ENCODE measurements at regions not wholly inside any gene's neighbourhood (a gene's known extent, or its start where the extent isn't known, plus 50 kb on each side); places are given as distances from the start of the nearest gene placed in this dataset.

DNA sequence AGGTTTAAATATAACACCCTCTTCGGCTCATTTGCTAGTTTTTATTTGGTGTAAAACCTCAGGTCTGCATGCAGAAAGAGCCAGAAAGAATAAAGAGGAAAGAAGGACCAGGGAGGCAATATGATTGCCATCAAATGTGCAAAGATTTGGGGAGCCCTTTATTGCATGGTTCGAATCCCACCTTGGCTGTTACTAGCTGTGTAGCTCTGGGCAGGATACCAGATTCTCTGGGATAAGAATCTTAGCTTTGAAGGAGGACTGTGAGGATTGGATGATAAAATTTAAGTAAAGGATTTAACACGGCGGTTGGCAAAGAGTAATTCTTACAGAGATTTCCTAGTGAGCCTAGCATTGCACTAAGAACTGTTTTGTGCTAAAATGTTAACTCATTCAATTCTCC lies 510.2 kb upstream of the LCORL start:
- H3K27ac ChIP-seq (ENCODE audit: extremely low read length, insufficient read depth, low read length) = no peak overlapping the region
- TF ChIP-seq POLR2AphosphoS5 (IDR thresholded peaks at IDR 0.05; ENCODE audit: low read depth, low read length) = no peak
- TF ChIP-seq ZNF572 (CRISPR knock-in tag; IDR thresholded peaks at IDR 0.05) = no peak
- no peak for TF ChIP-seq ZNF20 (CRISPR knock-in tag; IDR thresholded peaks at IDR 0.05)
- TF ChIP-seq GATA4 (IDR thresholded peaks at IDR 0.05; ENCODE audit: borderline replicate concordance, low read depth) = no peak
- TF ChIP-seq, protein P1, sequence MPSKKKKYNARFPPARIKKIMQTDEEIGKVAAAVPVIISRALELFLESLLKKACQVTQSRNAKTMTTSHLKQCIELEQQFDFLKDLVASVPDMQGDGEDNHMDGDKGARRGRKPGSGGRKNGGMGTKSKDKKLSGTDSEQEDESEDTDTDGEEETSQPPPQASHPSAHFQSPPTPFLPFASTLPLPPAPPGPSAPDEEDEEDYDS (CRISPR knock-in tag; IDR thresholded peaks at IDR 0.05) = no peak
- TF ChIP-seq, protein P2, sequence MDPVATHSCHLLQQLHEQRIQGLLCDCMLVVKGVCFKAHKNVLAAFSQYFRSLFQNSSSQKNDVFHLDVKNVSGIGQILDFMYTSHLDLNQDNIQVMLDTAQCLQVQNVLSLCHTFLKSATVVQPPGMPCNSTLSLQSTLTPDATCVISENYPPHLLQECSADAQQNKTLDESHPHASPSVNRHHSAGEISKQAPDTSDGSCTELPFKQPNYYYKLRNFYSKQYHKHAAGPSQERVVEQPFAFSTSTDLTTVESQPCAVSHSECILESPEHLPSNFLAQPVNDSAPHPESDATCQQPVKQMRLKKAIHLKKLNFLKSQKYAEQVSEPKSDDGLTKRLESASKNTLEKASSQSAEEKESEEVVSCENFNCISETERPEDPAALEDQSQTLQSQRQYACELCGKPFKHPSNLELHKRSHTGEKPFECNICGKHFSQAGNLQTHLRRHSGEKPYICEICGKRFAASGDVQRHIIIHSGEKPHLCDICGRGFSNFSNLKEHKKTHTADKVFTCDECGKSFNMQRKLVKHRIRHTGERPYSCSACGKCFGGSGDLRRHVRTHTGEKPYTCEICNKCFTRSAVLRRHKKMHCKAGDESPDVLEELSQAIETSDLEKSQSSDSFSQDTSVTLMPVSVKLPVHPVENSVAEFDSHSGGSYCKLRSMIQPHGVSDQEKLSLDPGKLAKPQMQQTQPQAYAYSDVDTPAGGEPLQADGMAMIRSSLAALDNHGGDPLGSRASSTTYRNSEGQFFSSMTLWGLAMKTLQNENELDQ (CRISPR knock-in tag; IDR thresholded peaks at IDR 0.05; ENCODE audit: borderline replicate concordance) = no peak
- no peak for TF ChIP-seq SMYD3 (CRISPR knock-in tag; IDR thresholded peaks at IDR 0.05)
- no peak for TF ChIP-seq SCMH1 (CRISPR knock-in tag; IDR thresholded peaks at IDR 0.05; ENCODE audit: borderline replicate concordance)
- TF ChIP-seq ZNF180 (CRISPR knock-in tag; IDR thresholded peaks at IDR 0.05; ENCODE audit: borderline replicate concordance, low read depth) = no peak
- no peak for TF ChIP-seq HNF4G (IDR thresholded peaks at IDR 0.05; ENCODE audit: borderline replicate concordance, low read depth, low read length)
- TF ChIP-seq HNF4G (CRISPR knock-in tag; IDR thresholded peaks at IDR 0.05; ENCODE audit: borderline replicate concordance, low read depth) = no peak
- TF ChIP-seq, protein P3, sequence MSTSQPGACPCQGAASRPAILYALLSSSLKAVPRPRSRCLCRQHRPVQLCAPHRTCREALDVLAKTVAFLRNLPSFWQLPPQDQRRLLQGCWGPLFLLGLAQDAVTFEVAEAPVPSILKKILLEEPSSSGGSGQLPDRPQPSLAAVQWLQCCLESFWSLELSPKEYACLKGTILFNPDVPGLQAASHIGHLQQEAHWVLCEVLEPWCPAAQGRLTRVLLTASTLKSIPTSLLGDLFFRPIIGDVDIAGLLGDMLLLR (CRISPR knock-in tag; IDR thresholded peaks at IDR 0.05) = no peak
- TF ChIP-seq, protein P4, sequence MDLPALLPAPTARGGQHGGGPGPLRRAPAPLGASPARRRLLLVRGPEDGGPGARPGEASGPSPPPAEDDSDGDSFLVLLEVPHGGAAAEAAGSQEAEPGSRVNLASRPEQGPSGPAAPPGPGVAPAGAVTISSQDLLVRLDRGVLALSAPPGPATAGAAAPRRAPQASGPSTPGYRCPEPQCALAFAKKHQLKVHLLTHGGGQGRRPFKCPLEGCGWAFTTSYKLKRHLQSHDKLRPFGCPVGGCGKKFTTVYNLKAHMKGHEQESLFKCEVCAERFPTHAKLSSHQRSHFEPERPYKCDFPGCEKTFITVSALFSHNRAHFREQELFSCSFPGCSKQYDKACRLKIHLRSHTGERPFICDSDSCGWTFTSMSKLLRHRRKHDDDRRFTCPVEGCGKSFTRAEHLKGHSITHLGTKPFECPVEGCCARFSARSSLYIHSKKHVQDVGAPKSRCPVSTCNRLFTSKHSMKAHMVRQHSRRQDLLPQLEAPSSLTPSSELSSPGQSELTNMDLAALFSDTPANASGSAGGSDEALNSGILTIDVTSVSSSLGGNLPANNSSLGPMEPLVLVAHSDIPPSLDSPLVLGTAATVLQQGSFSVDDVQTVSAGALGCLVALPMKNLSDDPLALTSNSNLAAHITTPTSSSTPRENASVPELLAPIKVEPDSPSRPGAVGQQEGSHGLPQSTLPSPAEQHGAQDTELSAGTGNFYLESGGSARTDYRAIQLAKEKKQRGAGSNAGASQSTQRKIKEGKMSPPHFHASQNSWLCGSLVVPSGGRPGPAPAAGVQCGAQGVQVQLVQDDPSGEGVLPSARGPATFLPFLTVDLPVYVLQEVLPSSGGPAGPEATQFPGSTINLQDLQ (CRISPR knock-in tag; IDR thresholded peaks at IDR 0.05) = no peak
- TF ChIP-seq ZNF768 (CRISPR knock-in tag; IDR thresholded peaks at IDR 0.05) = no peak
- no peak for TF ChIP-seq PHF8 (CRISPR knock-in tag; IDR thresholded peaks at IDR 0.05)
- TF ChIP-seq MYC (CRISPR knock-in tag; IDR thresholded peaks at IDR 0.05; ENCODE audit: borderline replicate concordance) = no peak
- no peak for TF ChIP-seq ZNF788 (CRISPR knock-in tag; IDR thresholded peaks at IDR 0.05; ENCODE audit: borderline replicate concordance)
- TF ChIP-seq TGIF2 (CRISPR knock-in tag; IDR thresholded peaks at IDR 0.05) = no peak
- no TSS peak for BruUV-seq (replicated peaks)
- CTCF ChIA-PET (ENCODE audit: low intra/inter-chr PET ratio, low total read pairs) = no interaction called here
- POLR2A ChIA-PET = no interaction called here
- FAIRE-seq (no peak), ATAC-seq (no peak), DNase-seq (ENCODE audit: low spot score) (no peak)
- H3K79me2 ChIP-seq (ENCODE audit: insufficient read depth, low read length) = no peaks in the 10 kb centered on the region
- H3K4me1 ChIP-seq (ENCODE audit: insufficient read depth, low read length) = no peaks in the 10 kb centered on the region
- H3K9me3 ChIP-seq (ENCODE audit: low read length) = no peaks in the 10 kb centered on the region
- WGBS (ENCODE audit: low lambda C conversion rate) = 35% methylated on average over 4 of the region's 4 CpGs
- no peak overlapping the region for H3K4me2 ChIP-seq (ENCODE audit: low read depth, low read length)
- no peak overlapping the region for H2AFZ ChIP-seq (ENCODE audit: low read length)
- in situ Hi-C loops (cut with HindIII; ENCODE audit: extremely low pct_ligation_motif_present, low pct_unique_long_range_greater_than_20kb) (no loop called here), intact Hi-C loops (cut with micrococcal nuclease; ENCODE audit: unreplicated experiment) (no loop called here)
- no peaks in the 10 kb centered on the region for H3K27me3 ChIP-seq (ENCODE audit: control insufficient read depth in 1 of 2, insufficient read depth in 2 of 2, low read length in 2 of 2)
- H3K4me3 ChIP-seq (replicated peaks in 1 of 3; ENCODE audit: insufficient read depth in 1 of 3, low read depth in 2 of 3, low read length in 3 of 3) = no peak overlapping the region
- no peak overlapping the region for H3K9ac ChIP-seq (ENCODE audit: insufficient read depth, low read depth, low read length)
- H4K20me1 ChIP-seq (ENCODE audit: insufficient read depth, low read length) = no peaks in the 10 kb centered on the region
- H3K36me3 ChIP-seq (replicated peaks in 1 of 2; ENCODE audit: control insufficient read depth in 1 of 2, insufficient read depth in 2 of 2, low read length in 2 of 2) = no peaks in the 10 kb centered on the region

Measured in HepG2 (cell line).